ENCODE measurements at regions not wholly inside any gene's neighbourhood (a gene's known extent, or its start where the extent isn't known, plus 50 kb on each side); places are given as distances from the start of the nearest gene placed in this dataset.

- no peak for ATAC-seq
- H3K4me3 ChIP-seq (ENCODE audit: low read depth in 2 of 2, low read length in 2 of 2) = no peak overlapping the region
- ChIA-PET POLR2A (no interaction called here), CTCF (no interaction called here)
- BruUV-seq (replicated peaks) = no TSS peak
- no peak for DNase-seq (ENCODE audit: low read depth, low spot score)
- H3K27me3 ChIP-seq (ENCODE audit: control insufficient read depth, insufficient read depth, low read length) = no peaks in the 10 kb centered on the region
- no peaks in the 10 kb centered on the region for H3K4me1 ChIP-seq (ENCODE audit: control insufficient read depth, insufficient read depth, low read length)
- H3K9me3 ChIP-seq (ENCODE audit: control insufficient read depth, insufficient read depth, low read depth, low read length) = no peaks in the 10 kb centered on the region
- no peaks in the 10 kb centered on the region for H3K36me3 ChIP-seq (ENCODE audit: control insufficient read depth, insufficient read depth, low read length)
- intact Hi-C loops (cut with micrococcal nuclease; ENCODE audit: unreplicated experiment) = no loop called here
- TF ChIP-seq REST (IDR thresholded peaks at IDR 0.05; ENCODE audit: insufficient read depth in 1 of 2, low read depth in 2 of 2, low read length in 1 of 2) (no peak), SIN3A (IDR thresholded peaks at IDR 0.05; ENCODE audit: borderline replicate concordance, insufficient read depth, low read depth, low read length) (no peak), TCF7L2 (IDR thresholded peaks at IDR 0.05; ENCODE audit: low read depth, low read length) (no peak), POLR2AphosphoS5 (IDR thresholded peaks at IDR 0.05; ENCODE audit: low read depth, low read length) (no peak)
- in situ Hi-C loops (cut with HindIII; ENCODE audit: low pct_unique_long_range_greater_than_20kb, low sequenced_read_pairs) = no loop called here
- no peak overlapping the region for H3K27ac ChIP-seq (ENCODE audit: low read length)
Observed at GRCh38 chr12:13870255-13870654, 111.1 kb downstream of the GRIN2B start.

- Histone ChIP-seq H3K27ac (ENCODE audit: low read length) (no peak overlapping the region), H3K9me3 (ENCODE audit: control insufficient read depth, insufficient read depth, low read depth, low read length) (no peaks in the 10 kb centered on the region), H3K36me3 (ENCODE audit: control insufficient read depth, insufficient read depth, low read length) (no peaks in the 10 kb centered on the region), H3K4me1 (ENCODE audit: control insufficient read depth, insufficient read depth, low read length) (no peaks in the 10 kb centered on the region), H3K4me3 (ENCODE audit: low read depth in 2 of 2, low read length in 2 of 2) (no peak overlapping the region), H3K27me3 (ENCODE audit: control insufficient read depth, insufficient read depth, low read length) (no peaks in the 10 kb centered on the region; the same call in 1 of the 2 replicates)
- TF ChIP-seq TCF7L2 (IDR thresholded peaks at IDR 0.05; ENCODE audit: low read depth, low read length) (no peak), REST (IDR thresholded peaks at IDR 0.05; ENCODE audit: insufficient read depth in 1 of 2, low read depth in 2 of 2, low read length in 1 of 2) (no peak), SIN3A (IDR thresholded peaks at IDR 0.05; ENCODE audit: borderline replicate concordance, insufficient read depth, low read depth, low read length) (no peak), POLR2AphosphoS5 (IDR thresholded peaks at IDR 0.05; ENCODE audit: low read depth, low read length) (no peak), CTCF (IDR thresholded peaks at IDR 0.05) (peak; percentile 87)
- peak; percentile 55 for DNase-seq (ENCODE audit: low read depth, low spot score)
- peak; percentile 88 for ATAC-seq
- CTCF ChIA-PET = no interaction called here
- in situ Hi-C loops (cut with HindIII; ENCODE audit: low pct_unique_long_range_greater_than_20kb, low sequenced_read_pairs) = no loop called here
- BruUV-seq (replicated peaks) = no TSS peak
- intact Hi-C loops (cut with micrococcal nuclease; ENCODE audit: unreplicated experiment) = loop anchor here (1.0 to 5.0 kb wide), 2 partner anchors 78 to 303 kb away; no protein-coding TSS in a partner anchor
- POLR2A ChIA-PET = no interaction called here
Observed at GRCh38 chr12:13864081-13864673, 117.2 kb downstream of the GRIN2B start.

Data from Panc1 (cell line).